Breast epithelium (tissue), 4 donors: ENCODE measurements at regions not wholly inside any gene's neighbourhood (a gene's known extent, or its start where the extent isn't known, plus 50 kb on each side); places are given as distances from the start of the nearest gene placed in this dataset.

Experiments used
- DNase-seq, 2 donors: peaks; one replicate each; pipeline ENCODE4 v3.0.0-alpha.2; 2019; ENCODE audit warnings: low spot score in 2 of 2
- H3K27ac ChIP-seq, 2 donors: fragments of 200-600 bp; sonication (generic) in 1 of 2; one replicate each; pipeline ENCODE4 v1.5.1; 2016 to 2019; ENCODE audit warnings: mild to moderate bottlenecking in 1 of 2
- H3K27me3 ChIP-seq, 2 donors: fragments of 200-600 bp; sonication (generic) in 1 of 2; one replicate each; pipeline versions ENCODE4 v1.5.1 to v1.6.0; 2017 to 2019; ENCODE audit warnings: control low read depth in 1 of 2, mild to moderate bottlenecking in 1 of 2
- H3K36me3 ChIP-seq: fragments of 200-600 bp; one replicate; pipeline ENCODE4 v1.5.1; 2019
- H3K4me1 ChIP-seq, 2 donors: fragments of 200-600 bp; sonication (generic); one replicate each; pipeline ENCODE4 v1.5.1; 2016 to 2019; ENCODE audit warnings: control low read depth in 1 of 2
- H3K4me3 ChIP-seq, 3 donors: fragments of 200-600 bp; sonication (generic); 1 replicate in 2 of 3; 2 replicates in 1 of 3; pipeline ENCODE4 v1.5.1; 2016 to 2019; ENCODE audit warnings: mild to moderate bottlenecking in 3 of 3, moderate library complexity in 2 of 3
- H3K9me3 ChIP-seq, 2 donors: fragments of 200-600 bp; sonication (generic) in 1 of 2; one replicate each; pipeline ENCODE4 v1.5.1; 2016 to 2019; ENCODE audit warnings: control low read depth in 1 of 2
- CTCF ChIP-seq, 3 donors: fragments of 450-650 bp; IDR thresholded peaks; one replicate each; pipeline ENCODE4 v1.5.1; 2016 to 2017; ENCODE audit warnings: antibody characterized with exemption in 3 of 3, mild to moderate bottlenecking in 3 of 3, moderate library complexity in 3 of 3
- POLR2A ChIP-seq: fragments of 450-650 bp; IDR thresholded peaks from one replicate; pipeline ENCODE4 v1.6.1; 2016; ENCODE audit warnings: antibody characterized with exemption, mild to moderate bottlenecking, moderate library complexity
- POLR2AphosphoS5 ChIP-seq, 3 donors: sonication (generic); formaldehyde crosslinking; IDR thresholded peaks; one replicate each; pipeline ENCODE4 v1.6.1; 2017; ENCODE audit warnings: antibody characterized with exemption in 3 of 3
- intact Hi-C: fragments of 100-400 bp; cut with DNase I; formaldehyde crosslinking; loops from one replicate; pipeline ENCODE4 v1.15.1; 2023; ENCODE audit warnings: low total_unique reads

DNA sequence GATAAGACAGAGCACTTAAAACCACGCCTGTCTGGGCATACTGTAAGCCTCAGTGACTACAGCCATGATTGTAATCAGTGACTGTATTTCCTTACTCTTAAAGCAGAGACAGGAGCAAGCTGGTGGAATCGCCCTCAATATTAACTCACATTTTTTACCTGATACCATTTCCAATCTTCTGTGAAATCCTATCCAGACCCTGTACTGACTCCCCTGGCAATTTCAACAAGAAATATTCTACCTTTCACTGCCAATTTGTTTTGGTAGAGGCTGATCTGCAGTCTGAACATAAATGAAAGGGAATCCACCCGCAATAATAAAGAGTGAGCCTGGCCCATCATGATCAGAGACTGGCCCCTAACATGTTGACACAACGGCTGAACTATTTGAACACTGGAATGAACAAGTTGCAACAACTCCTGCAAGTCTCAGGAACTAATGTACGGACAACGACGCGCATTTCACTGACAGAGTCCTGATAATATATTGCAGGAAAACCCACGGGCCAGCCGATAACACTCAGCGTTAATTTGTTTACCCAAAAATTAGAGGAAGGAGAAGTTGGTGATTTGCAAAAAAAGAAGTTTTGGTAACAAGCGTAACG lies 195.5 kb upstream of the BTG1 start:
- no peaks in the 10 kb centered on the region for H3K9me3 ChIP-seq
- no peak overlapping the region for H3K27ac ChIP-seq
- no peak overlapping the region for H3K4me3 ChIP-seq
- H3K27me3 ChIP-seq, result no peaks in the 10 kb centered on the region
- H3K4me1 ChIP-seq, result no peaks in the 10 kb centered on the region
- no peaks in the 10 kb centered on the region for H3K36me3 ChIP-seq
- DNase-seq, result no peak
- TF ChIP-seq POLR2AphosphoS5 (IDR thresholded peaks at IDR 0.05) (no peak), CTCF (IDR thresholded peaks at IDR 0.05) (no peak), POLR2A (no peak)
- intact Hi-C loops, result no loop called here

DNA sequence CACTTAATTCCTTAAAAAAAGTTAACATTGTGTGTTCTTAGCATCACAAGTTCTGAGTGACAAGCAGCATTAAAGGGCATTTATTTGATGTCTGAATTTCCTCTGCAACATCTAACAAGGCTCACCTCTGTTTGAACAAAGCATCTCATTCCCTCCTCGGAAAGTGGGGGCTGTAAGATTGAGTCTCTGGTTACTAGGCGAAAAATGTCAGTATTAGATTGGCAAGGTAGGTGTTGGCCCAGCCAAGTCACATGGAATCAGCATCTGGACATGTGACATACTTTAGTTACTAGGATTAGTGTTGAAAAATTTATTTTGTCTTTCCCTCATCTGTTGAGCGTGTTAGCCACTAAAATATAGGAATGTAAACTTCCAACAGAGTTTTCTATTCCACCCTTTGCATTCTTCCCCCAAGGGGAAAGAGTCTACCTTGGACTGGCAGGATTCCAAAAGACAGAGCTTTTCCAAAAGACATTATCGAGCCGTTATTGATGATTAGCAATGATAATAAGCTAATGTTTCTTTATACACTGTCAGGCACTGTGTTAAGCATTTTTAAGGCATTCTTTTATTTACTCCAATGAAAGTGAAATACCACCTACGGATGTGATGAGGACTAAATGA lies 194.9 kb upstream of the BTG1 start:
- DNase-seq, result no peak
- Histone ChIP-seq H3K9me3 (no peaks in the 10 kb centered on the region), H3K27ac (no peak overlapping the region), H3K36me3 (no peaks in the 10 kb centered on the region), H3K27me3 (no peaks in the 10 kb centered on the region), H3K4me1 (no peaks in the 10 kb centered on the region), H3K4me3 (no peak overlapping the region)
- TF ChIP-seq CTCF (IDR thresholded peaks at IDR 0.05) (no peak), POLR2AphosphoS5 (IDR thresholded peaks at IDR 0.05) (no peak), POLR2A (no peak)
- intact Hi-C loops, result no loop called here

GRCh38 chr12:92340003-92340402 lies 194.4 kb upstream of the BTG1 start:
- Histone ChIP-seq H3K36me3 (no peaks in the 10 kb centered on the region), H3K4me3 (no peak overlapping the region), H3K27ac (no peak overlapping the region), H3K9me3 (no peaks in the 10 kb centered on the region), H3K27me3 (no peaks in the 10 kb centered on the region), H3K4me1 (no peaks in the 10 kb centered on the region)
- intact Hi-C loops, result no loop called here
- TF ChIP-seq CTCF (IDR thresholded peaks at IDR 0.05) (no peak), POLR2A (no peak), POLR2AphosphoS5 (IDR thresholded peaks at IDR 0.05) (no peak)
- no peak for DNase-seq

- Histone ChIP-seq H3K36me3 (no peaks in the 10 kb centered on the region), H3K4me3 (no peak overlapping the region), H3K9me3 (no peaks in the 10 kb centered on the region), H3K27ac (no peak overlapping the region), H3K27me3 (no peaks in the 10 kb centered on the region), H3K4me1 (no peaks in the 10 kb centered on the region)
- DNase-seq, result no peak
- intact Hi-C loops, result loop anchor here (2.0 kb wide), 1 partner anchor 37 kb away; no protein-coding TSS in a partner anchor
- TF ChIP-seq CTCF (IDR thresholded peaks at IDR 0.05) (no peak), POLR2AphosphoS5 (IDR thresholded peaks at IDR 0.05) (no peak), POLR2A (no peak)
Measured at GRCh38 chr12:92339198-92339821, 193.7 kb upstream of the BTG1 start.

DNA sequence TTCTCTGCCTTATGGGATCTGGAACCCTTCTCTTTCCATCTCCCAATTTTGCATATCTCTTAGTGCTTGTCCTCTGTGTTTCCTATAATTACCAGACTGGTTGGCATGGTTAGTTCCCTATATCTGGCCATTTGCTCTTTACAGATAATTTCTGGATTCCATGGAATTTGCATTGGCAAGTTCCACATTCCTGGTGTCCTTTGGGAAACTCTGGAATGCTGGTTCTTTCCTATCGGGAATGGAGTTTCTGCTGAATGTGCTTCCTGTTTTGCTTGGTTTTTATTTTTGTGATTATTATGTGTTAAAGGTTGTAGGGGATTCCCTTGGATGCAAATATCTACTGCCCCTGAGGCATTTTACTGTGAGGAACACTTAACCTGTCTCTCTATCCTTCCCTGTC lies 193.0 kb upstream of the BTG1 start:
- no peak for TF ChIP-seq CTCF (IDR thresholded peaks at IDR 0.05)
- no peak for TF ChIP-seq POLR2AphosphoS5 (IDR thresholded peaks at IDR 0.05)
- intact Hi-C loops, result loop anchor here (2.0 kb wide), 1 partner anchor 38 kb away; no protein-coding TSS in a partner anchor

More for the DNA sequence above, 193.0 kb upstream of the BTG1 start:
- no peak overlapping the region for H3K27ac ChIP-seq
- no peaks in the 10 kb centered on the region for H3K4me1 ChIP-seq
- H3K9me3 ChIP-seq, result no peaks in the 10 kb centered on the region
- H3K27me3 ChIP-seq, result no peaks in the 10 kb centered on the region
- no peak for DNase-seq
- H3K36me3 ChIP-seq, result no peaks in the 10 kb centered on the region
- H3K4me3 ChIP-seq, result no peak overlapping the region
